Immature natural killer cell (primary cell): ENCODE measurements at regions not wholly inside any gene's neighbourhood (a gene's known extent, or its start where the extent isn't known, plus 50 kb on each side); places are given as distances from the start of the nearest gene placed in this dataset.

Experiments
- DNase-seq, 3 donors: peaks; one replicate each; pipeline ENCODE4 v3.0.0; 2022; ENCODE audit warnings: mixed read lengths in 1 of 3
- H3K27ac Mint-ChIP-seq, 6 donors: one replicate each; pipeline ENCODE4 v1.8.0; 2020; ENCODE audit warnings: mixed read lengths in 6 of 6, mild to moderate bottlenecking in 5 of 6, inconsistent platforms in 4 of 6, moderate library complexity in 3 of 6
- H3K27me3 Mint-ChIP-seq, 3 donors: one replicate each; pipeline ENCODE4 v1.8.0; 2020 to 2021; ENCODE audit warnings: low read depth in 3 of 3, mild to moderate bottlenecking in 3 of 3, mixed read lengths in 3 of 3, moderate library complexity in 3 of 3, inconsistent platforms in 1 of 3
- H3K36me3 Mint-ChIP-seq, 3 donors: one replicate each; pipeline ENCODE4 v1.8.0; 2020; ENCODE audit warnings: mixed read lengths in 3 of 3, inconsistent platforms in 2 of 3, mild to moderate bottlenecking in 2 of 3
- H3K4me1 Mint-ChIP-seq, 2 donors: one replicate each; pipeline ENCODE4 v1.8.0; 2020; ENCODE audit warnings: inconsistent platforms in 2 of 2, mild to moderate bottlenecking in 2 of 2, mixed read lengths in 2 of 2, moderate library complexity in 1 of 2
- H3K4me3 Mint-ChIP-seq, 5 donors: one replicate each; pipeline ENCODE4 v1.8.0; 2020; ENCODE audit warnings: mild to moderate bottlenecking in 5 of 5, mixed read lengths in 5 of 5, inconsistent platforms in 3 of 5, moderate library complexity in 3 of 5
- H3K9me3 Mint-ChIP-seq, 6 donors: one replicate each; pipeline ENCODE4 v1.8.0; 2020; ENCODE audit warnings: mild to moderate bottlenecking in 6 of 6, mixed read lengths in 6 of 6, inconsistent platforms in 4 of 6, moderate library complexity in 3 of 6

- Mint-ChIP-seq H3K27ac (no peak overlapping the region), H3K9me3 (peaks cover 0 to 2% (median 0%) of the 10 kb centered on the region in 6 donors), H3K27me3 (peaks cover 2 to 4% (median 4%) of the 10 kb centered on the region in 3 donors), H3K4me1 (no peaks in the 10 kb centered on the region), H3K4me3 (no peak overlapping the region), H3K36me3 (no peaks in the 10 kb centered on the region)
- DNase-seq, result no peak
Observed at GRCh38 chr16:77562497-77562896, 127.7 kb upstream of the ADAMTS18 start.

GRCh38 chr16:77564791-77565390 lies 130.1 kb upstream of the ADAMTS18 start:
- no peak for DNase-seq
- H3K9me3 Mint-ChIP-seq, result peaks cover 0 to 2% (median 0%) of the 10 kb centered on the region in 6 donors
- no peaks in the 10 kb centered on the region for H3K36me3 Mint-ChIP-seq
- H3K27me3 Mint-ChIP-seq, result peaks cover 4 to 6% (median 4%) of the 10 kb centered on the region in 3 donors
- no peaks in the 10 kb centered on the region for H3K4me1 Mint-ChIP-seq
- H3K4me3 Mint-ChIP-seq, result no peak overlapping the region
- no peak overlapping the region for H3K27ac Mint-ChIP-seq

GRCh38 chr16:77569406-77569805 lies 134.6 kb upstream of the ADAMTS18 start:
- Mint-ChIP-seq H3K9me3 (peaks cover 0 to 2% (median 0%) of the 10 kb centered on the region in 6 donors), H3K27me3 (peaks cover 3 to 6% (median 4%) of the 10 kb centered on the region in 3 donors), H3K27ac (no peak overlapping the region), H3K4me1 (no peaks in the 10 kb centered on the region), H3K36me3 (no peaks in the 10 kb centered on the region), H3K4me3 (no peak overlapping the region)
- DNase-seq, result no peak

- Mint-ChIP-seq H3K36me3 (no peaks in the 10 kb centered on the region), H3K4me1 (no peaks in the 10 kb centered on the region), H3K4me3 (no peak overlapping the region), H3K27ac (no peak overlapping the region), H3K9me3 (peaks cover 0 to 2% (median 0%) of the 10 kb centered on the region in 6 donors), H3K27me3 (peaks cover 0 to 7% (median 2%) of the 10 kb centered on the region in 3 donors)
- DNase-seq, result no peak
Observed at GRCh38 chr16:77570574-77570973, 135.7 kb upstream of the ADAMTS18 start.

GRCh38 chr16:77571115-77571862 lies 136.5 kb upstream of the ADAMTS18 start:
- H3K4me3 Mint-ChIP-seq, result no peak overlapping the region
- no peaks in the 10 kb centered on the region for H3K4me1 Mint-ChIP-seq
- H3K27ac Mint-ChIP-seq, result no peak overlapping the region
- H3K9me3 Mint-ChIP-seq, result no peaks in the 10 kb centered on the region
- no peak for DNase-seq
- no peaks in the 10 kb centered on the region for H3K36me3 Mint-ChIP-seq
- H3K27me3 Mint-ChIP-seq, result peaks cover 0 to 6% (median 2%) of the 10 kb centered on the region in 3 donors

GRCh38 chr16:77574867-77575624 lies 140.2 kb upstream of the ADAMTS18 start:
- no peak overlapping the region for H3K4me3 Mint-ChIP-seq
- peaks cover 8 to 10% of the 10 kb centered on the region in 2 donors for H3K4me1 Mint-ChIP-seq
- no peak for DNase-seq
- H3K36me3 Mint-ChIP-seq, result no peaks in the 10 kb centered on the region
- H3K9me3 Mint-ChIP-seq, result no peaks in the 10 kb centered on the region
- peaks cover 0 to 4% (median 0%) of the 10 kb centered on the region in 3 donors for H3K27me3 Mint-ChIP-seq
- no peak overlapping the region for H3K27ac Mint-ChIP-seq

GRCh38 chr16:77579351-77579891 lies 142.9 kb upstream of the NUDT7 start:
- H3K9me3 Mint-ChIP-seq, result no peaks in the 10 kb centered on the region
- no peak overlapping the region for H3K27ac Mint-ChIP-seq
- H3K4me1 Mint-ChIP-seq, result peaks cover 8 to 12% of the 10 kb centered on the region in 2 donors
- no peaks in the 10 kb centered on the region for H3K36me3 Mint-ChIP-seq
- H3K4me3 Mint-ChIP-seq, result no peak overlapping the region
- H3K27me3 Mint-ChIP-seq, result peaks cover 0 to 7% (median 5%) of the 10 kb centered on the region in 3 donors
- no peak for DNase-seq

GRCh38 chr16:77581706-77582105 lies 140.6 kb upstream of the NUDT7 start:
- DNase-seq, result no peak
- peaks cover 8 to 12% of the 10 kb centered on the region in 2 donors for H3K4me1 Mint-ChIP-seq
- peaks cover 0 to 10% (median 6%) of the 10 kb centered on the region in 3 donors for H3K27me3 Mint-ChIP-seq
- H3K27ac Mint-ChIP-seq, result no peak overlapping the region
- no peaks in the 10 kb centered on the region for H3K36me3 Mint-ChIP-seq
- no peaks in the 10 kb centered on the region for H3K9me3 Mint-ChIP-seq
- no peak overlapping the region for H3K4me3 Mint-ChIP-seq

GRCh38 chr16:77584205-77584859 lies 138.0 kb upstream of the NUDT7 start:
- Mint-ChIP-seq H3K9me3 (no peaks in the 10 kb centered on the region), H3K36me3 (no peaks in the 10 kb centered on the region), H3K4me3 (no peak overlapping the region), H3K27me3 (peaks cover 2 to 10% (median 6%) of the 10 kb centered on the region in 3 donors), H3K4me1 (peaks cover 7 to 8% of the 10 kb centered on the region in 2 donors), H3K27ac (no peak overlapping the region)
- peak; percentile 28 to 40 (median 29) for DNase-seq

- Mint-ChIP-seq H3K4me3 (no peak overlapping the region), H3K27me3 (peaks cover 2 to 10% (median 6%) of the 10 kb centered on the region in 3 donors), H3K4me1 (no peaks in the 10 kb centered on the region), H3K27ac (no peak overlapping the region), H3K36me3 (no peaks in the 10 kb centered on the region), H3K9me3 (no peaks in the 10 kb centered on the region)
- no peak for DNase-seq
Observed at GRCh38 chr16:77585379-77586251, 136.7 kb upstream of the NUDT7 start.

- no peak overlapping the region for H3K27ac Mint-ChIP-seq
- H3K4me3 Mint-ChIP-seq, result no peak overlapping the region
- no peaks in the 10 kb centered on the region for H3K4me1 Mint-ChIP-seq
- no peaks in the 10 kb centered on the region for H3K36me3 Mint-ChIP-seq
- peaks cover 1 to 7% (median 2%) of the 10 kb centered on the region in 3 donors for H3K27me3 Mint-ChIP-seq
- H3K9me3 Mint-ChIP-seq, result no peaks in the 10 kb centered on the region
- DNase-seq, result no peak
Observed at GRCh38 chr16:77588389-77588788, 133.9 kb upstream of the NUDT7 start.

GRCh38 chr16:77589071-77589765 lies 133.1 kb upstream of the NUDT7 start:
- Mint-ChIP-seq H3K27ac (no peak overlapping the region), H3K27me3 (peaks cover 1 to 7% (median 5%) of the 10 kb centered on the region in 3 donors), H3K9me3 (no peaks in the 10 kb centered on the region), H3K4me3 (no peak overlapping the region), H3K36me3 (no peaks in the 10 kb centered on the region), H3K4me1 (no peaks in the 10 kb centered on the region)
- DNase-seq, result no peak
